ENCODE measurements at regions not wholly inside any gene's neighbourhood (a gene's known extent, or its start where the extent isn't known, plus 50 kb on each side); places are given as distances from the start of the nearest gene placed in this dataset.

DNA sequence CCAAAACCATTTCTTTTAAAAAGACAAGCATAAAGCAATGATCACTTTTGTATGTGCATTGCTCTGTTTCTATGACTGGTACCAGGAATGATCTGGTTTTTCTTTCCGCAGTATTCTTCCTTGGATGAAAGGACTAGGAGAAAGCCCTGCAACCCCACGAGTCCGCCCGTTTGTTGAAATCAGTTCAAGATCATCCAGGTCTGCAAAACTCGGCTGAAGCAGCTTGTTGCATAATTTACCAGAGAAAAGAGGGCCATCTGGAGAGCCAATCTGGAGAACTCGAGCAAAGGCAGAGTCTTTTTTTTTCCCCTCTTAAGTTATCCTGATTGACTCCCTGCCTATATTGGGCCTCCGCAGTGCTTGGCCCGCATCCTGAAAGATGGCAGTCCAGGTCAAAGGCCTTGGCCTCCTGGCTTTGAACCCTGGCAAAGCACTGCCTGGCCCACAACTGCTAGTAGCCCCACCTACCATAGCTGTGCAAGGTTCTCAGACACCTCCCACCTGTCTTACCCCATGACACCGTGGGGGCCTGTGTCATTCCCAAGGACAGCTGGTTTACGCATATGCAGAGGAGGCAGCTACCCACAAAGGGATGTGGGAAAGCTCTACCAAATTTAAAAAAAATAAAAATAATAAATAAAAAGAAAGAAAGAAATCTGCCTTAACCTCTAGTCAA, 572.2 kb downstream of the INHBA start:
- Histone ChIP-seq H3K56ac (replicated peaks; ENCODE audit: insufficient read length, low read depth, low read length) (no peak overlapping the region), H2AK5ac (ENCODE audit: low read depth, low read length) (no peak overlapping the region), H3K27ac (ENCODE audit: low read depth, low read length) (no peak overlapping the region), H2BK12ac (ENCODE audit: low read depth, low read length) (no peak overlapping the region), H3K4me1 (replicated peaks in 1 of 4; ENCODE audit: control insufficient read depth in 3 of 4, insufficient read depth in 4 of 4, low read length in 3 of 4) (peaks cover 0 to 3% (median 3%) of the 10 kb centered on the region in 4 experiments; a peak in 3 of 7 replicates), H2AFZ (ENCODE audit: low read length) (no peak overlapping the region), H3K18ac (ENCODE audit: extremely low read depth, low read length) (no peak overlapping the region), H3K9me3 (ENCODE audit: insufficient read depth in 2 of 2, low read depth in 1 of 2, low read length in 1 of 2) (no peaks in the 10 kb centered on the region), H3K4me2 (ENCODE audit: insufficient read depth in 1 of 2, low read depth in 2 of 2, low read length in 2 of 2) (no peak overlapping the region), H3K23me2 (ENCODE audit: low read depth, low read length) (no peaks in the 10 kb centered on the region), H3K79me1 (ENCODE audit: low read depth, low read length) (no peaks in the 10 kb centered on the region), H3K36me3 (ENCODE audit: control insufficient read depth in 2 of 4, insufficient read depth in 4 of 4, low read length in 3 of 4) (no peaks in the 10 kb centered on the region), H3K23ac (ENCODE audit: insufficient read length) (no peak overlapping the region), H3K4me3 (ENCODE audit: extremely low read depth in 1 of 4, insufficient read depth in 2 of 4, low read depth in 3 of 4, low read length in 4 of 4) (no peak overlapping the region), H3K79me2 (ENCODE audit: control insufficient read depth in 1 of 2, insufficient read depth in 2 of 2, low read length in 2 of 2) (no peaks in the 10 kb centered on the region), H2BK15ac (ENCODE audit: low read length) (no peak overlapping the region), H3K27me3 (replicated peaks in 1 of 4; ENCODE audit: control insufficient read depth in 3 of 4, extremely low read depth in 1 of 4, insufficient read depth in 3 of 4, low read length in 3 of 4) (no peaks in the 10 kb centered on the region), H3K4ac (replicated peaks; ENCODE audit: insufficient read length, low read depth, low read length) (no peak overlapping the region), H2BK120ac (replicated peaks; ENCODE audit: low read depth, low read length) (no peak overlapping the region), H4K5ac (ENCODE audit: insufficient read length, low read depth, low read length) (no peak overlapping the region), H3K14ac (ENCODE audit: insufficient read length) (no peak overlapping the region), H2BK5ac (ENCODE audit: low read depth, low read length) (no peak overlapping the region), H4K8ac (ENCODE audit: extremely low read depth, insufficient read depth, low read length) (no peak overlapping the region; the same call in 1 of the 2 replicates), H3K9ac (replicated peaks in 1 of 4; ENCODE audit: extremely low read depth in 1 of 4, low read depth in 3 of 4, low read length in 3 of 4) (no peak overlapping the region), H4K91ac (replicated peaks; ENCODE audit: insufficient read length, low read length) (no peak overlapping the region), H4K20me1 (replicated peaks in 1 of 2; ENCODE audit: control insufficient read depth in 1 of 2, insufficient read depth in 2 of 2, low read length in 2 of 2) (no peaks in the 10 kb centered on the region), H2BK20ac (ENCODE audit: low read length) (no peak overlapping the region)
- FAIRE-seq, result no peak
- ChIA-PET CTCF (ENCODE audit: partially characterized antibody) (interaction anchor here (0.6 to 1.1 kb wide), 2 partner anchors 10 to 67 kb away, joined by 3 read pairs; no protein-coding TSS in a partner anchor), POLR2A (ENCODE audit: partially characterized antibody) (no interaction called here)
- WGBS, 2 experiments (ENCODE audit: extremely low coverage in 1 of 2, insufficient coverage in 1 of 2, insufficient read length in 1 of 2, insufficient replicate concordance in 2 of 2, low coverage in 1 of 2, low lambda C conversion rate in 2 of 2, missing lambda C conversion rate in 1 of 2), result 90% methylated on average over 10 of the region's 10 CpGs; no CpG with 5 or more reads in 1 of the 2 experiments
- no peak for DNase-seq (ENCODE audit: low read depth in 1 of 2, low spot score in 2 of 2)
- no peak for TF ChIP-seq CTBP2 (IDR thresholded peaks at IDR 0.05; ENCODE audit: borderline replicate concordance, insufficient read depth, insufficient read length, low read length)
- TF ChIP-seq CHD1 (IDR thresholded peaks at IDR 0.05; ENCODE audit: low read depth, low read length), result no peak
- TF ChIP-seq BCL11A (IDR thresholded peaks at IDR 0.05; ENCODE audit: low read depth in 2 of 2, low read length in 2 of 2), result no peak
- TF ChIP-seq MAFK (IDR thresholded peaks at IDR 0.05; ENCODE audit: low read depth, low read length), result no peak
- TF ChIP-seq RBBP5 (IDR thresholded peaks at IDR 0.05; ENCODE audit: borderline replicate concordance, low read depth, low read length), result no peak
- no peak for TF ChIP-seq POLR2AphosphoS5 (IDR thresholded peaks at IDR 0.05; ENCODE audit: low read depth, low read length)
- TF ChIP-seq, protein P1, sequence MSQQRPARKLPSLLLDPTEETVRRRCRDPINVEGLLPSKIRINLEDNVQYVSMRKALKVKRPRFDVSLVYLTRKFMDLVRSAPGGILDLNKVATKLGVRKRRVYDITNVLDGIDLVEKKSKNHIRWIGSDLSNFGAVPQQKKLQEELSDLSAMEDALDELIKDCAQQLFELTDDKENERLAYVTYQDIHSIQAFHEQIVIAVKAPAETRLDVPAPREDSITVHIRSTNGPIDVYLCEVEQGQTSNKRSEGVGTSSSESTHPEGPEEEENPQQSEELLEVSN (IDR thresholded peaks at IDR 0.05), result no peak
- no peak for TF ChIP-seq SP2 (IDR thresholded peaks at IDR 0.05; ENCODE audit: low read length)
- no peak for TF ChIP-seq SIN3A (conservative IDR thresholded peaks at IDR 0.05 in 1 of 2, IDR thresholded peaks at IDR 0.05 in 1 of 2; ENCODE audit: low read depth in 1 of 2, low read length in 2 of 2)
- no peak for TF ChIP-seq GTF2F1 (IDR thresholded peaks at IDR 0.05; ENCODE audit: borderline replicate concordance, low read depth, low read length)
- TF ChIP-seq TCF12 (IDR thresholded peaks at IDR 0.05; ENCODE audit: low read depth, low read length), result no peak
- TF ChIP-seq KDM5A (IDR thresholded peaks at IDR 0.05; ENCODE audit: low read length), result no peak
- TF ChIP-seq EGR1 (IDR thresholded peaks at IDR 0.05; ENCODE audit: borderline replicate concordance, low read depth, low read length), result no peak
